Ascending aorta (tissue), 2 donors: ENCODE measurements at regions not wholly inside any gene's neighbourhood (a gene's known extent, or its start where the extent isn't known, plus 50 kb on each side); places are given as distances from the start of the nearest gene placed in this dataset.

Experiments
- DNase-seq, 2 donors: peaks; one replicate each; pipeline ENCODE4 v3.0.0-alpha.2; 2019; ENCODE audit warnings: low spot score in 2 of 2
- H3K27ac ChIP-seq, 2 donors: fragments of 200-600 bp; sonication (generic); one replicate each; pipeline ENCODE4 v1.5.1; 2016 to 2017; ENCODE audit warnings: mild to moderate bottlenecking in 1 of 2
- H3K27me3 ChIP-seq: fragments of 200-600 bp; sonication (generic); one replicate; pipeline ENCODE4 v1.5.1; 2017
- H3K36me3 ChIP-seq, 2 donors: fragments of 200-600 bp; sonication (generic); one replicate each; pipeline ENCODE4 v1.5.1; 2016
- H3K4me1 ChIP-seq, 2 donors: fragments of 200-600 bp; sonication (generic); one replicate each; pipeline ENCODE4 v1.5.1; 2016 to 2017; ENCODE audit warnings: mild to moderate bottlenecking in 1 of 2
- H3K4me3 ChIP-seq, 2 donors: fragments of 200-600 bp; sonication (generic); one replicate each; pipeline ENCODE4 v1.5.1; 2016 to 2017; ENCODE audit warnings: mild to moderate bottlenecking in 1 of 2
- H3K9me3 ChIP-seq, 2 donors: fragments of 200-600 bp; sonication (generic); one replicate each; pipeline ENCODE4 v1.5.1; 2016
- CTCF ChIP-seq, 3 experiments: fragments of 200-600 bp in 2 of 3; fragments of 450-650 bp in 1 of 3; sonication (generic) in 2 of 3; IDR thresholded peaks; one replicate each; pipeline ENCODE4 v1.5.1; 2016 to 2019; ENCODE audit warnings: antibody characterized with exemption in 3 of 3, mild to moderate bottlenecking in 1 of 3, moderate library complexity in 1 of 3
- intact Hi-C: fragments of 100-400 bp; cut with DNase I; formaldehyde crosslinking; loops from one replicate; pipeline ENCODE4 v1.15.1; 2023

- TF ChIP-seq CTCF (IDR thresholded peaks at IDR 0.05): no peak
- Histone ChIP-seq H3K27me3 (no peaks in the 10 kb centered on the region), H3K4me1 (no peaks in the 10 kb centered on the region), H3K9me3 (no peaks in the 10 kb centered on the region), H3K4me3 (no peak overlapping the region), H3K27ac (no peak overlapping the region), H3K36me3 (no peaks in the 10 kb centered on the region)
- DNase-seq: no peak
- intact Hi-C loops: no loop called here
Observed at GRCh38 chr7:45404622-45405021, 169.5 kb upstream of the ADCY1 start.

DNA sequence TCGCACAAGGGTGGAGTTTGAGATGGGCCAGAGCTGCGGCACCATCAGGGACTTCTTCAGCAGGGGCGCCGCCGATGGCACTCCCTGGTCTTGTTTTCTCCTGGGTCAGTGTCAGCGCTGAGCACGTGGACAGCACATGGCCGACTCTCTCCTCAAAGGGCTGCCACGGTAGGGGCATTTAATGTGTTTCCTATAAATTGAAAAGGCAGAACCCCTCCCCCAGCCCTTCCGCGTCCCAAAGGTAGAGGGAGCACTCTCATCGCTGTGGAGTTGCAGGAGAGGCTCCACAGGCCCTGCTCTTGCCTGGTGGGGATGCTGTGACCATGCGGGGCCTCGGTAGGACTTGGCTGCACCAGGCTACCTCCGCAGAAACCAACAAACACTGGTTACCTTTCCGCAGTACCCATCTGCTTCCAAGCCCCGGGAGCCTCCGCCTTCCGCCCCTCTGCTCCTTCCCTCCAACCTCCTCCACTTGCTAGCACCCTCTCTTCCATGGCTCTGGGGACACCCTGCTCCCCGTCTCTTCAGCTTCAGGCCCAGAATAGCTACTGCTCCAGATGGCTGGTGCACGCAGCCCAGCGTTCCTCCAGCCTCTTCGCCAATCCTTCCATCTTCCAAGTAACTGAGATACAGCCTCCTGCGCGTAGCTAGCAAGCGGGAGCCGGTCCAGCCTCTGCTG, 166.3 kb upstream of the ADCY1 start:
- Histone ChIP-seq H3K4me3 (no peak overlapping the region), H3K36me3 (no peaks in the 10 kb centered on the region), H3K9me3 (no peaks in the 10 kb centered on the region), H3K27ac (no peak overlapping the region), H3K27me3 (no peaks in the 10 kb centered on the region), H3K4me1 (no peaks in the 10 kb centered on the region)
- no peak for DNase-seq
- intact Hi-C loops: no loop called here
- TF ChIP-seq CTCF (IDR thresholded peaks at IDR 0.05): no peak

DNA sequence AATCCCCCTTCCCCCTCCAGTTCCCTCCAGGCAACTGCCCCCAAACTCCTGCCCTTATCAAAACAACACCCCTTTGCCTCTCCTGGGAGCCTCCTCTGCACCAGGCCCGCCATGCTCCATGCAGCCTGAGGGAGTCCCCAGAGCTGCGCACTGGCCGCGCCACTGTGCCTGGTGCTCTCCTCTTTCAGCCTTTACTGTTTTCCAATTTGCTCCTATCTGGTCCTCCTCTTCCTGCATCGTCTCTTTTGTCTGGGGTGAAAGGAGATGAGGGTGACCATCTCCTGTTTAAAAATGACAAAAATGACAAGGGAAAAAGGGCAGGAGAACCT, 165.8 kb upstream of the ADCY1 start:
- no peak for TF ChIP-seq CTCF (IDR thresholded peaks at IDR 0.05)
- no peak for DNase-seq
- H3K4me1 ChIP-seq: no peaks in the 10 kb centered on the region
- H3K4me3 ChIP-seq: no peak overlapping the region
- no peak overlapping the region for H3K27ac ChIP-seq
- no peaks in the 10 kb centered on the region for H3K27me3 ChIP-seq
- H3K9me3 ChIP-seq: no peaks in the 10 kb centered on the region
- intact Hi-C loops: no loop called here
- H3K36me3 ChIP-seq: no peaks in the 10 kb centered on the region

GRCh38 chr7:45410893-45411292, 163.3 kb upstream of the ADCY1 start:
- no peak for DNase-seq
- Histone ChIP-seq H3K9me3 (no peaks in the 10 kb centered on the region), H3K4me3 (no peak overlapping the region), H3K36me3 (no peaks in the 10 kb centered on the region), H3K27ac (no peak overlapping the region), H3K4me1 (no peaks in the 10 kb centered on the region), H3K27me3 (no peaks in the 10 kb centered on the region)
- intact Hi-C loops: no loop called here
- no peak for TF ChIP-seq CTCF (IDR thresholded peaks at IDR 0.05)

DNA sequence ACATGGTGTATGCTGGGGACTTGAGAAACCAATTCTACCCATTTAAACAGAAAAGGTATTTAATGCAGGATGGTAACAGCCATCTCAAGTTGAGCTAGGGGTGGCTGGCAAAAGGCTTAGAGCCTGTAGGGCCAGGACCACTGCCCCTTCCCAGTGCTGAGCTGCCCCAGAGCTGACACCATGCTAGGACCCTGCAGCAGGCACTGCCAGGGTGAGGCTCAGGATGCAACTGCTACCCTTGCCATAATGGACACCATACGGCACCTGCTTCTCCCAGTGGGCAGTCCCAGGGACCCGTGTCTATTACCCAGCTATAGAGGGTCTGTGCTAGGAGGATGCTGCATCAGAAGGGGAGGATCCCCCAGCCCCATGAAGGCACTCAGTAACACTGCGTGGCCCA, 160.7 kb upstream of the ADCY1 start:
- TF ChIP-seq CTCF (IDR thresholded peaks at IDR 0.05): no peak
- Histone ChIP-seq H3K4me3 (no peak overlapping the region), H3K27me3 (no peaks in the 10 kb centered on the region), H3K9me3 (no peaks in the 10 kb centered on the region), H3K4me1 (no peaks in the 10 kb centered on the region), H3K27ac (no peak overlapping the region), H3K36me3 (no peaks in the 10 kb centered on the region)
- no peak for DNase-seq
- intact Hi-C loops: no loop called here

- H3K9me3 ChIP-seq: no peaks in the 10 kb centered on the region
- H3K4me3 ChIP-seq: no peak overlapping the region
- H3K4me1 ChIP-seq: no peaks in the 10 kb centered on the region
- H3K27ac ChIP-seq: no peak overlapping the region
- no peak for TF ChIP-seq CTCF (IDR thresholded peaks at IDR 0.05)
- no peaks in the 10 kb centered on the region for H3K27me3 ChIP-seq
- no peak for DNase-seq
- no peaks in the 10 kb centered on the region for H3K36me3 ChIP-seq
- intact Hi-C loops: no loop called here
Observed at GRCh38 chr7:45414226-45414625, 159.9 kb upstream of the ADCY1 start.
